Gastroesophageal sphincter (tissue), 4 donors: ENCODE measurements at regions not wholly inside any gene's neighbourhood (a gene's known extent, or its start where the extent isn't known, plus 50 kb on each side); places are given as distances from the start of the nearest gene placed in this dataset.

Experiments used
- ATAC-seq: fragments of 150-250 bp; one replicate; pipeline ENCODE4 v1.9.1; 2016; ENCODE audit warnings: mild to moderate bottlenecking, moderate library complexity
- H3K27ac ChIP-seq, 4 donors: fragments of 200-600 bp; sonication (generic) in 3 of 4; 1 replicate in 3 of 4; 2 replicates in 1 of 4; pipeline ENCODE4 v1.5.1; 2016 to 2019
- H3K27me3 ChIP-seq: fragments of 200-600 bp; sonication (generic); one replicate; pipeline ENCODE4 v1.5.1; 2019
- H3K36me3 ChIP-seq, 2 donors: fragments of 200-600 bp; sonication (generic); one replicate each; pipeline ENCODE4 v1.5.1; 2019; ENCODE audit warnings: control low read depth in 1 of 2
- H3K4me1 ChIP-seq, 3 donors: fragments of 200-600 bp; sonication (generic); 1 replicate in 2 of 3; 2 replicates in 1 of 3; pipeline ENCODE4 v1.5.1; 2016 to 2019; ENCODE audit warnings: control low read depth in 2 of 3
- H3K4me3 ChIP-seq, 2 donors: fragments of 200-600 bp; sonication (generic); one replicate each; pipeline ENCODE4 v1.5.1; 2019; ENCODE audit warnings: mild to moderate bottlenecking in 1 of 2, moderate library complexity in 1 of 2
- H3K9me3 ChIP-seq, 3 donors: fragments of 200-600 bp; sonication (generic); one replicate each; pipeline ENCODE4 v1.5.1; 2017 to 2019; ENCODE audit warnings: control low read depth in 2 of 3
- EP300 ChIP-seq: sonication (generic); formaldehyde crosslinking; IDR thresholded peaks from one replicate; pipeline ENCODE4 v1.6.1; 2017; ENCODE audit warnings: antibody characterized with exemption, mild to moderate bottlenecking
- POLR2A ChIP-seq, 2 donors: fragments of 450-650 bp; IDR thresholded peaks; one replicate each; pipeline ENCODE4 v1.6.1; 2017; ENCODE audit warnings: antibody characterized with exemption in 2 of 2, mild to moderate bottlenecking in 2 of 2, moderate library complexity in 1 of 2
- POLR2AphosphoS5 ChIP-seq: sonication (generic); formaldehyde crosslinking; IDR thresholded peaks from one replicate; pipeline ENCODE4 v1.6.1; 2017; ENCODE audit warnings: antibody characterized with exemption
- WGBS, 2 donors: methylation state at CpG; one replicate each; pipeline ENCODE4 v1.1.5; 2018; ENCODE audit warnings: low coverage in 1 of 2; 5-methylcytosine and 5-hydroxymethylcytosine counted together
- TF ChIP-seq, protein P1 (sequence below), 4 experiments: fragments of 200-600 bp in 2 of 4; fragments of 450-650 bp in 2 of 4; sonication (generic) in 1 of 4; IDR thresholded peaks; one replicate each; pipeline ENCODE4 v1.5.1; 2017 to 2019; ENCODE audit warnings: antibody characterized with exemption in 4 of 4, mild to moderate bottlenecking in 2 of 4, moderate library complexity in 2 of 4

DNA sequence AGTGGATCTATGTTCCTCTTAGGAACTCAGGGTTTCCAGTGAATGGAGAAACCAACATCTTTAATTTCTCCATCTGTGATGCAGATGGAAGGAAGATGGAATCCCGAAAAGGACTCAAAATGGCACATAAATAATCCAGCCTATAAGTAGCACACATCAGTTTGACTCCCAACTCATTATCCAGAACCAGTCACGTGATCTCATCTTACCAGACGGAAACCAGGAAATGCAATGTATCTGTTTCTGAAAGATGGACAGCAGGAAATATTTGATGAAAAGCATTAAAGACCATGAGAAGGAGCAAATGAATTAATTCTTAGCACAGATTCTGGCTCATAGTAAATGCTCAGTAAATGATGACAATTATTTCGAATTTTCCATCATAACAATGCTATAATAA, 443.1 kb upstream of the FMR1 start:
- Histone ChIP-seq H3K9me3 (no peaks in the 10 kb centered on the region), H3K36me3 (no peaks in the 10 kb centered on the region), H3K4me3 (no peak overlapping the region), H3K27me3 (no peaks in the 10 kb centered on the region), H3K4me1 (no peaks in the 10 kb centered on the region), H3K27ac (no peak overlapping the region)
- no peak for ATAC-seq
- 42 to 59% methylated on average over 3 to 4 of the region's 4 CpGs for WGBS, 2 donors
- TF ChIP-seq POLR2A (IDR thresholded peaks at IDR 0.05): no peak
- TF ChIP-seq POLR2AphosphoS5: no peak
- no peak for TF ChIP-seq EP300
- TF ChIP-seq, protein P1, sequence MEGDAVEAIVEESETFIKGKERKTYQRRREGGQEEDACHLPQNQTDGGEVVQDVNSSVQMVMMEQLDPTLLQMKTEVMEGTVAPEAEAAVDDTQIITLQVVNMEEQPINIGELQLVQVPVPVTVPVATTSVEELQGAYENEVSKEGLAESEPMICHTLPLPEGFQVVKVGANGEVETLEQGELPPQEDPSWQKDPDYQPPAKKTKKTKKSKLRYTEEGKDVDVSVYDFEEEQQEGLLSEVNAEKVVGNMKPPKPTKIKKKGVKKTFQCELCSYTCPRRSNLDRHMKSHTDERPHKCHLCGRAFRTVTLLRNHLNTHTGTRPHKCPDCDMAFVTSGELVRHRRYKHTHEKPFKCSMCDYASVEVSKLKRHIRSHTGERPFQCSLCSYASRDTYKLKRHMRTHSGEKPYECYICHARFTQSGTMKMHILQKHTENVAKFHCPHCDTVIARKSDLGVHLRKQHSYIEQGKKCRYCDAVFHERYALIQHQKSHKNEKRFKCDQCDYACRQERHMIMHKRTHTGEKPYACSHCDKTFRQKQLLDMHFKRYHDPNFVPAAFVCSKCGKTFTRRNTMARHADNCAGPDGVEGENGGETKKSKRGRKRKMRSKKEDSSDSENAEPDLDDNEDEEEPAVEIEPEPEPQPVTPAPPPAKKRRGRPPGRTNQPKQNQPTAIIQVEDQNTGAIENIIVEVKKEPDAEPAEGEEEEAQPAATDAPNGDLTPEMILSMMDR (IDR thresholded peaks at IDR 0.05): no peak

DNA sequence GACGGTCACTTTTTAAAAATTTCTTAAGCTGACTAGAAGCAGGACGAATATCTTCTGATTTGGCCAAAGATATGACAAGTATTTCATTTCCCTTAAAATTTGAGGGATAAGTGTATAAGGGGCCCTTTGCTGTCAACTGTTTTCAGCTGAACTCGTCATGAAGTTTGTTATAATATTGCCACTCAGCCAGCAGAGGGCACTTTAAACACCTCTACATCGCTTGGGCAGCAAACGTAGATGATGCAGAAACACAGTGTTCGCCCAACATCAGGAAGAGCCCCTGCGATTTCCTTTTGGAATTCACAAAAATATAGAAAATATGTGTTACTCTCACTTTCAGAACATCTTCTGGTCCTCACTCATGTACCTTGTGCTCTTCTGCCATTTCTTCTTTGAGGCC, 435.7 kb upstream of the FMR1 start:
- WGBS, 2 donors: 20 to 23% methylated on average over 4 to 7 of the region's 7 CpGs
- no peak overlapping the region for H3K27ac ChIP-seq
- TF ChIP-seq POLR2A (IDR thresholded peaks at IDR 0.05) (no peak), EP300 (no peak), POLR2AphosphoS5 (no peak)
- TF ChIP-seq, protein P1 (IDR thresholded peaks at IDR 0.05): no peak
- no peaks in the 10 kb centered on the region for H3K4me1 ChIP-seq
- no peaks in the 10 kb centered on the region for H3K36me3 ChIP-seq
- ATAC-seq: no peak
- H3K9me3 ChIP-seq: no peaks in the 10 kb centered on the region
- no peak overlapping the region for H3K4me3 ChIP-seq
- no peaks in the 10 kb centered on the region for H3K27me3 ChIP-seq

DNA sequence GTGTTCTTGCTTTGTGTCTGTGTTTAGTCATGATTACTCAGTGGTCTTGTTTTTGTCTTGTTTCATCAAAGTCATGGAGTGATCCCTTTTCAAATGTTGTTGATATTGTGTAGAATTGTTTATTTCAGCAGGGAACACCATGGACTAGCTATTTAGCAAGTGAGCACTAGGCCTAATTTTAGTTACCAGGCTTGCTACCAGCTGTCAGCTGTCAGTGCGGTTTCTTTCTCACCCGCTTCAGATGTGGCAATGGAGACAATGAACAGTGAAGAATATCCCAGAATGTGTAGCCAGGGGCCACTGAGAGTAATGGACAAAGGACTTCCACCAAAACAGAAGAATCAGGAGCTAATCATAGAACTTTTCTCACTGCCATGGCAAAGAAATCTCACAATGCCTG, 432.8 kb upstream of the FMR1 start:
- H3K27me3 ChIP-seq: no peaks in the 10 kb centered on the region
- 100% methylated on average over 1 of the region's 2 CpGs; no CpG with 5 or more reads in 1 of the 2 donors for WGBS, 2 donors
- H3K4me3 ChIP-seq: no peak overlapping the region
- H3K36me3 ChIP-seq: no peaks in the 10 kb centered on the region
- TF ChIP-seq, protein P1 (IDR thresholded peaks at IDR 0.05): no peak
- TF ChIP-seq POLR2AphosphoS5 (no peak), EP300 (no peak), POLR2A (IDR thresholded peaks at IDR 0.05) (no peak)
- ATAC-seq: no peak
- H3K9me3 ChIP-seq: no peaks in the 10 kb centered on the region
- no peak overlapping the region for H3K27ac ChIP-seq
- no peaks in the 10 kb centered on the region for H3K4me1 ChIP-seq

DNA sequence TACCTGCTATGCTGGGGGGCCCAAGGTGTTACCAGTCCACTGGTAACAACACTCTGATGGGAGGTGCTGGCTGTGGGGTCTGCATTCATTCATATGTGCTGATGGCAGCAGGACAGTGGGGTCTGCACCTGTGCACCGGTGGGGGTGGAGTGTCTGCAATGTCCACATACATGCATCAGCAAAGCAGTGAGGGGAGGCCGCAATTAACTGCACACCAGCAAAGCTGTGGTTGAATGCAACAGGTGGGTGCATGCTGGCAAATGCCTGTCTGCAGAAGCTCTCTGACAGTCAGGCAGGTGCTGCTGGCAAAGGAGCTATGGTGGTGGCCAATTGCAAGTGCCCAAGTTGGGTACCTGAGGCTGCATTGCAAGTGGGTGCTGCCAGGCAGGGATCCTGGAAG, 426.5 kb upstream of the FMR1 start:
- H3K36me3 ChIP-seq: no peaks in the 10 kb centered on the region
- no peaks in the 10 kb centered on the region for H3K27me3 ChIP-seq
- 93% methylated on average over 2 of the region's 2 CpGs; no CpG with 5 or more reads in 1 of the 2 donors for WGBS, 2 donors
- no peak for ATAC-seq
- no peaks in the 10 kb centered on the region for H3K9me3 ChIP-seq
- H3K27ac ChIP-seq: no peak overlapping the region
- H3K4me1 ChIP-seq: no peaks in the 10 kb centered on the region
- TF ChIP-seq EP300 (no peak), POLR2AphosphoS5 (no peak), POLR2A (IDR thresholded peaks at IDR 0.05) (no peak)
- TF ChIP-seq, protein P1 (IDR thresholded peaks at IDR 0.05): no peak
- H3K4me3 ChIP-seq: no peak overlapping the region

DNA sequence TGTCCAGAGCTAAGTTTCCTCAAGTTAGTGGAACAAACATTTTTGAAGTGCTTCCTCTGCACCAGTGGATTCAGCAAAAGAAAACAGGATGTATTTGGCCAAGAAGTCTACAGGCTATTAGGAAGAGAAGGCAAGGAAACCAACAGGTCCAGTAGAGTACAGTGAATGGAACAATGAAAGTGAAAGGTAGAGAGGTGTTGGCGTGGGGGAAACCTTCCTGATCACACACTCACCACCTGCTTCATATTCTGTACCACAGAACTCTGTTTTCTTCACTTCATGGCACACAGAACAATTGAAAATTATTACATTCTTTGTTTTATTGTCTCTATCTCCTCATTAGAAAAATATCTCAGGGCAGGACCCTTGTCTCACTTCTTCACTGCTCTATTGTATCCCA, 417.4 kb upstream of the FMR1 start:
- 88% methylated on average over 1 of the region's 1 CpG; no CpG with 5 or more reads in 1 of the 2 donors for WGBS, 2 donors
- Histone ChIP-seq H3K36me3 (no peaks in the 10 kb centered on the region), H3K9me3 (no peaks in the 10 kb centered on the region), H3K4me1 (no peaks in the 10 kb centered on the region), H3K4me3 (no peak overlapping the region), H3K27ac (no peak overlapping the region), H3K27me3 (no peaks in the 10 kb centered on the region)
- ATAC-seq: no peak
- TF ChIP-seq EP300 (no peak), POLR2A (IDR thresholded peaks at IDR 0.05) (no peak)
